Keratinocyte (primary cell): ENCODE measurements at regions not wholly inside any gene's neighbourhood (a gene's known extent, or its start where the extent isn't known, plus 50 kb on each side); places are given as distances from the start of the nearest gene placed in this dataset.

ENCODE experiments used
- DNase-seq: peaks from one replicate; pipeline ENCODE4 v3.0.0-alpha.2; 2011; ENCODE audit warnings: low read depth, missing footprints, low spot score
- FAIRE-seq: peaks from 2 replicates; lab custom pipeline; 2011; peaks lifted over from hg19 to GRCh38; lab: Jason Lieb, UNC
- H2AFZ ChIP-seq: 2 replicates; pipeline ENCODE4 v1.6.0; 2012; ENCODE audit warnings: low read length, control low read depth, inconsistent platforms; ENCODE audit not compliant: control insufficient read depth
- H3K27ac ChIP-seq: 2 replicates; pipeline ENCODE4 v1.5.1; 2011; ENCODE audit warnings: low read length; ENCODE audit not compliant: control insufficient read depth, insufficient read depth
- H3K27me3 ChIP-seq: 3 replicates; pipeline ENCODE4 v1.6.0; 2011; ENCODE audit warnings: low read length; ENCODE audit not compliant: control insufficient read depth, insufficient read depth; ENCODE audit errors: extremely low read depth
- H3K36me3 ChIP-seq, 2 experiments: 2 replicates in 1 of 2; 3 replicates in 1 of 2; pipeline ENCODE4 v1.5.1; 2011; ENCODE audit warnings: low read length in 2 of 2, mild to moderate bottlenecking in 1 of 2; ENCODE audit not compliant: control insufficient read depth in 2 of 2, insufficient read depth in 2 of 2; ENCODE audit errors: extremely low read depth in 1 of 2
- H3K4me1 ChIP-seq: 3 replicates; pipeline ENCODE4 v1.5.1; 2011; ENCODE audit warnings: low read length; ENCODE audit not compliant: control insufficient read depth, insufficient read depth; ENCODE audit errors: extremely low read depth
- H3K4me2 ChIP-seq: 3 replicates; pipeline ENCODE4 v1.6.0; 2011; ENCODE audit warnings: low read depth, low read length; ENCODE audit not compliant: control insufficient read depth, insufficient read depth; ENCODE audit errors: extremely low read depth
- H3K4me3 ChIP-seq, 3 experiments: fragments of 200-600 bp in 1 of 3; sonication (generic) in 1 of 3; 2 replicates in 2 of 3; 3 replicates in 1 of 3; pipeline ENCODE4 v1.5.1; 2011 to 2016; ENCODE audit warnings: low read length in 3 of 3, mild to moderate bottlenecking in 3 of 3, control low read depth in 2 of 3, inconsistent platforms in 1 of 3, low read depth in 1 of 3, mixed read lengths in 1 of 3, mixed run types in 1 of 3, moderate library complexity in 1 of 3; ENCODE audit not compliant: control insufficient read depth in 2 of 3, insufficient read depth in 2 of 3; ENCODE audit errors: extremely low read depth in 1 of 3
- H3K79me2 ChIP-seq: 2 replicates; pipeline ENCODE4 v1.6.0; 2012; ENCODE audit warnings: low read length; ENCODE audit not compliant: control insufficient read depth, insufficient read depth
- H3K9ac ChIP-seq: 3 replicates; pipeline ENCODE4 v1.6.0; 2011; ENCODE audit warnings: low read length; ENCODE audit not compliant: control insufficient read depth, insufficient read depth; ENCODE audit errors: extremely low read depth
- H3K9me1 ChIP-seq: 3 replicates; pipeline ENCODE4 v1.6.0; 2011; ENCODE audit warnings: low read length; ENCODE audit not compliant: control insufficient read depth, insufficient read depth; ENCODE audit errors: extremely low read depth
- H3K9me3 ChIP-seq: 2 replicates; pipeline ENCODE4 v1.5.1; 2012; ENCODE audit warnings: low read depth, low read length; ENCODE audit not compliant: control insufficient read depth
- H4K20me1 ChIP-seq: 3 replicates; pipeline ENCODE4 v1.6.0; 2011; ENCODE audit warnings: low read length; ENCODE audit not compliant: control insufficient read depth, insufficient read depth; ENCODE audit errors: extremely low read depth
- EZH2 ChIP-seq: IDR thresholded peaks from one replicate; pipeline ENCODE4 v1.6.1; 2012; ENCODE audit warnings: inconsistent platforms, mild to moderate bottlenecking, low read length, moderate library complexity
- dilution Hi-C: fragments of 300-500 bp; cut with MboI; formaldehyde crosslinking; loops from one replicate; pipeline ENCODE4 v1.7.0; 2020; ENCODE audit warnings: low sequenced_read_pairs; ENCODE audit not compliant: extremely low pct_ligation_motif_present
- TF ChIP-seq, protein P1 (sequence below), 3 experiments: IDR thresholded peaks in 1 of 3; conservative IDR thresholded peaks in 1 of 3; optimal IDR thresholded peaks in 1 of 3; 2 replicates in 2 of 3; 3 replicates in 1 of 3; pipeline versions ENCODE3 to v1.5.1; 2011; ENCODE audit warnings: low read length in 3 of 3, mild to moderate bottlenecking in 3 of 3, moderate library complexity in 2 of 3, control low read depth in 1 of 3, inconsistent platforms in 1 of 3; ENCODE audit not compliant: insufficient read depth in 2 of 3; ENCODE audit errors: extremely low read depth in 1 of 3

DNA sequence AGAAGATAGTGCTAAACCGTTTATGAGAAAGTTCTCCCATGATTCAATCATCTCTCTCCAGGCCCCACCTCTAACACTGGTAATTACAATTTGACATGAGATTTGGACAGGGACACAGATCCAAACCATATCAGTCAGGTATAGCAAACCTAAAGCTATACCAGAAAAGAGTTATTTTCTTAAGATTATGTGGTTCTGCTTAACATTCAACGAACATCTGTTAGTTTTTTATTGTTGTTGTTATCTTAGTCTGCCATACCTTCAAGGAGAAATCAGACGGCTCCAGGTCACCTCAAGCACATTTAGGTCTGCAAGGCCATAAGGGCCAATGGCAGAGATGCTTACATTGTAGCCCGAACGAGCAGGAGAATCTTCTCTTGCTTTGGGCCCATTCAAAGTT lies 89.5 kb upstream of the ETV3 start:
- no peaks in the 10 kb centered on the region for H3K27me3 ChIP-seq
- H3K9ac ChIP-seq: no peak overlapping the region
- DNase-seq (no peak), FAIRE-seq (no peak)
- H3K4me3 ChIP-seq: no peak overlapping the region
- dilution Hi-C loops: no loop called here
- no peak overlapping the region for H3K27ac ChIP-seq
- H3K9me1 ChIP-seq: no peaks in the 10 kb centered on the region
- H3K36me3 ChIP-seq: no peaks in the 10 kb centered on the region
- no peaks in the 10 kb centered on the region for H4K20me1 ChIP-seq
- no peak overlapping the region for H3K4me2 ChIP-seq
- no peaks in the 10 kb centered on the region for H3K79me2 ChIP-seq
- no peaks in the 10 kb centered on the region for H3K9me3 ChIP-seq
- no peak for TF ChIP-seq EZH2
- TF ChIP-seq, protein P1, sequence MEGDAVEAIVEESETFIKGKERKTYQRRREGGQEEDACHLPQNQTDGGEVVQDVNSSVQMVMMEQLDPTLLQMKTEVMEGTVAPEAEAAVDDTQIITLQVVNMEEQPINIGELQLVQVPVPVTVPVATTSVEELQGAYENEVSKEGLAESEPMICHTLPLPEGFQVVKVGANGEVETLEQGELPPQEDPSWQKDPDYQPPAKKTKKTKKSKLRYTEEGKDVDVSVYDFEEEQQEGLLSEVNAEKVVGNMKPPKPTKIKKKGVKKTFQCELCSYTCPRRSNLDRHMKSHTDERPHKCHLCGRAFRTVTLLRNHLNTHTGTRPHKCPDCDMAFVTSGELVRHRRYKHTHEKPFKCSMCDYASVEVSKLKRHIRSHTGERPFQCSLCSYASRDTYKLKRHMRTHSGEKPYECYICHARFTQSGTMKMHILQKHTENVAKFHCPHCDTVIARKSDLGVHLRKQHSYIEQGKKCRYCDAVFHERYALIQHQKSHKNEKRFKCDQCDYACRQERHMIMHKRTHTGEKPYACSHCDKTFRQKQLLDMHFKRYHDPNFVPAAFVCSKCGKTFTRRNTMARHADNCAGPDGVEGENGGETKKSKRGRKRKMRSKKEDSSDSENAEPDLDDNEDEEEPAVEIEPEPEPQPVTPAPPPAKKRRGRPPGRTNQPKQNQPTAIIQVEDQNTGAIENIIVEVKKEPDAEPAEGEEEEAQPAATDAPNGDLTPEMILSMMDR (optimal IDR thresholded peaks at IDR 0.05 in 1 of 3, IDR thresholded peaks at IDR 0.05 in 1 of 3, conservative IDR thresholded peaks at IDR 0.05 in 1 of 3; ENCODE audit: extremely low read depth in 1 of 3, insufficient read depth in 2 of 3, low read length in 3 of 3): no peak
- no peaks in the 10 kb centered on the region for H3K4me1 ChIP-seq
- no peak overlapping the region for H2AFZ ChIP-seq

- FAIRE-seq (no peak), DNase-seq (no peak)
- no peak for TF ChIP-seq EZH2
- TF ChIP-seq, protein P1 (optimal IDR thresholded peaks at IDR 0.05 in 1 of 3, IDR thresholded peaks at IDR 0.05 in 1 of 3, conservative IDR thresholded peaks at IDR 0.05 in 1 of 3; ENCODE audit: extremely low read depth in 1 of 3, insufficient read depth in 2 of 3, low read length in 3 of 3): no peak
- no peaks in the 10 kb centered on the region for H3K4me1 ChIP-seq
- no peak overlapping the region for H3K4me3 ChIP-seq
- no peaks in the 10 kb centered on the region for H4K20me1 ChIP-seq
- H3K4me2 ChIP-seq: no peak overlapping the region
- dilution Hi-C loops: no loop called here
- no peaks in the 10 kb centered on the region for H3K9me1 ChIP-seq
- H3K27me3 ChIP-seq: no peaks in the 10 kb centered on the region
- H3K36me3 ChIP-seq: no peaks in the 10 kb centered on the region
- no peaks in the 10 kb centered on the region for H3K9me3 ChIP-seq
- no peaks in the 10 kb centered on the region for H3K79me2 ChIP-seq
- H2AFZ ChIP-seq: no peak overlapping the region
- no peak overlapping the region for H3K27ac ChIP-seq
- H3K9ac ChIP-seq: no peak overlapping the region
Measured at GRCh38 chr1:157226739-157227138, 88.5 kb upstream of the ETV3 start.
